HG02623 (cell line): ENCODE measurements at regions not wholly inside any gene's neighbourhood (a gene's known extent, or its start where the extent isn't known, plus 50 kb on each side); places are given as distances from the start of the nearest gene placed in this dataset.
"Not testable (repeated sequence)": the region's sequence is repeated elsewhere in the genome, so short reads cannot be mapped to it uniquely, and the experiment has no call there.

ENCODE experiments used
- ATAC-seq: cut with Tn5 transposase; IDR thresholded peaks from one replicate; pipeline ENCODE4 v1.9.1; 2021; ENCODE audit warnings: moderate library complexity; ENCODE audit not compliant: unreplicated experiment

DNA sequence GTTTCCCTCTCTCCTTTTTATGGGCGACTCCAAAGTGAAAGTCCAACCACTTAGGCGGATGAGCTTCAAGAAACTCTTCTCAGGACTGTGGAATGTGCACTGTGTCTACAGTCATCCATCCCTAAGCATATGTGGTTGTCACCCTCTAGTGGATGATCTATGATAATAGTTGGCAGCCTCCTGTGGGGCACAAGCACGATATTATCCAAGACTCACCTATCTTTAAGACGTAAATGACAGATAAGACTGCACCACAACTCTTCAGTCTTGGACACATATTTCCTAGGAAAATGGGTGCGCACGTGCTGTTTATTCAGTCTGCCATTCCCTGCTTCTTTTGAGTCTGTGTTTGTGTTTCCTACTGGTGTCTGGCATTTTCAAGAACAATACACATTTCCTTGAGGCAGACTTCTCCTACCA lies 145.5 kb upstream of the CTAGE1 start:
- ATAC-seq: no peak

DNA sequence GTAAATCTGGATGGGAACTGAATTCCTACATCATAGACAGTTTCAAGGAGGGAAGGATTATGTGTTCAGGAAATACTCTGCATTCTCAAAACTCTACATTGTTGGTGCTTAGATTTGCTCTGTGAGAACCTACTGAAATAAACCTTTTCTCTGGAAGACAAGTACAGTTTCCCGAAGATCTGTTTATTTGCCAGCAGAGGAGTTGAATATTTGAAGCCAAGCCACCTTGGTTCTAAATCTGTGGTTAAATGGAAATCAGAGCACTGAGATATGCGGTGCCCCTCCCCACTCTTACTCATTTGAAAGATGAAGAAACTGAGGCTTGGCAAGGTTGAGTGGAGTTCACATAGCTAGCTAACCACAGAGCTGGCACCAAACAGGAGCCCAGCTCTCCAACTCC lies 146.3 kb upstream of the CTAGE1 start:
- ATAC-seq: no peak

DNA sequence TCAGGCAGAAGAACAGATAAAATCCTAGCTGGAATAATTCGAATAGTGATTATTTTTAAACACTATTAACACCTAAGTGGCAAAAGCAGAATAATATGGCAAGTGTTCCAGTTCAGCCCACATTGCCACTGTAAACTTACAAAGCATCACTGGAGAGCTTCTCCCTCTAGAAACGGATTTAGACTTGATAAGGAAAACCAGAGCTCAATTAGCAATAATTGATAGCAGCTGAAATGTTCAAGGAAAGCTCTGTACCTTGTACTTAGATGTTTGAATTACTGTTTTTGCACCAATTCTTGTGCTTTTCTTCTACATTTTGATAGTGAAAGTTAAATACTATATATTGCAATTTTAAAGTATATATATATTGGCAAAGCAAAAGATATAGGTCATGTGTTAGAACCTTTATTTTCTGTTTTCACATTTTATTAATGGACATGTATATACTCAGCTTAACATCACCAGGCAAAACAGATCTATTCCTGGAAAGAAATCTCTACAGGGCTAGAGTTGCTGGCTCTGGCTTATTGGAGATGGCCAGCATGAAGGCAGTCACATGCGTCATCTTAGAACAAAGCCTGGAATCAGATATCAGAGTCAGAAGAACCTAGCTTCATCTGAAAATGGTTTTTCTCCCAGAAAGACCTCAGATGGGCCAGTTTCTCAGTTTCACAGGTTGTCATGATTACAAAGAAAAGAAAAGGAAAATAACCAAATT lies 149.1 kb upstream of the CTAGE1 start:
- no peak for ATAC-seq

DNA sequence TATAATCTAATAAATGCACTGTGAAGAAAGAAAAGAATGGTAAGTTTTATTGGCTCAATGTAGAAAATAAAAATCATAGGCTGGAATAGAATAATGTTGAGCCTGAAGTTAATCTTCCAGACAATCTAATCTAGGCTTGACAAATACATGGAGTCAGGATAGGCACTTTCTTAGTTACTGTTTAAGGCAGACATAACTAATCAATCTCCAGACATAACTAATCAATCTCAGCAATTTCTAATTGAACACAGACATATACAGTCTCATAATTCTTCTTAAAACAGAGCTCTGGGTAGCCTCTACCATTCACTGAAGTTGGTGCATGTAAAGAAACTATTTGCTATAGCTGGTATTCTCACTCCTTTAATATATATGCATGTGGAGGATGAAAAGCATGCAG lies 150.1 kb upstream of the CTAGE1 start:
- no peak for ATAC-seq

DNA sequence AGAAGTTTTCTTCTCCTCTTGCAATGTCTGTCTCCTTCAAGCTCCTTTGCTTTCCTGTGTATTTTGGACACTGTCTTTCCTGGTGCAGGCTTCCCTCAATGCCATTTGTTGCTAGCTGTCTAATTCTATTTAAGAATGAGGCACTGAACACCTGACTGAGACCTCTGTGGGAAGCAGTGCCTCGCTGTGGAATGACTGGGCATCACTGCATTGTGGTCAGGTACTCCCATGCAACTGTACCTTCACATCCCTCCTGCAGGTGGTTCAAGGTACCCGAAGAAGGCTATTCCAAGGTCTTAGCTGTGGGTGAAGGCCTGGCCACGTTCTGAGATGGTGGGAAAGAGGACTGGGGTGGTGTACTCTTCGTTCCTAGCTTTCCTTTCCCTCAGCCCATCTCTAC lies 152.8 kb upstream of the CTAGE1 start:
- ATAC-seq: no peak

DNA sequence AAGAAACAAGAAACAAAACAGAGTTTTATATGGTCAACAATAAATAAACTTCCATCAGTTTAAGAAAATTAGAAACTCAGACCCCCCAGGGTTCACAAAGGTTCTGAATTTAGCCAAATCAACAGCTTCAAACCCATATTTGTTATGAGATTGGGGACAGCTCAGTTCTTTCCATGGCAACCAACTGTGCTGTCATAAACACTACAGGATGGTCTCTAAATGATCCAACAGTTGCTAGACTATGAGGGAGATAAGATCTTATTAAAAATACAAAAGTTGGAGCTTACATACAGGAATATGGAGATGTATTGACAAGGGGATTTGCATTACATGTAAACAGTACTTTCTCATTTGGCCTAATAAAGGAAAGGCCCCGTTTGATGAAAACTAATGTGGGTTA lies 154.6 kb upstream of the CTAGE1 start:
- ATAC-seq: no peak

DNA sequence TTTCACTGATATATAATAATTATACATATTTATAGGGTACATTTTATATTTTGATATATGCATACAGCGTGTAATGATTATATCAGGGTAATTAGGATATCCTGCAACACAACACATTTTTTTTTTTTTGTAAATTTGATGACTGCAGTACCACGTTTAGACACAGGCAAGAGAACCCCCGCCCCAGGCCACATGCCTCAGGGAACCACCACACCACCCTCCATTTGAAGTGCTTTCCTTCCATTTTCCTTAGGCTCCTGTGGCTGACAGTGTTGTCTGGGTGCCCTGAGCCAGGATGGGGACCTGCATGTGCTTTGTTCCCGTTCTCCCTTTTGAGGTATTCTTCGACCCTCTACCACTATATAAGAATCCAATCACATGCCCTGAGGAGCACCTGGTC lies 161.6 kb upstream of the CTAGE1 start:
- ATAC-seq: no peak

DNA sequence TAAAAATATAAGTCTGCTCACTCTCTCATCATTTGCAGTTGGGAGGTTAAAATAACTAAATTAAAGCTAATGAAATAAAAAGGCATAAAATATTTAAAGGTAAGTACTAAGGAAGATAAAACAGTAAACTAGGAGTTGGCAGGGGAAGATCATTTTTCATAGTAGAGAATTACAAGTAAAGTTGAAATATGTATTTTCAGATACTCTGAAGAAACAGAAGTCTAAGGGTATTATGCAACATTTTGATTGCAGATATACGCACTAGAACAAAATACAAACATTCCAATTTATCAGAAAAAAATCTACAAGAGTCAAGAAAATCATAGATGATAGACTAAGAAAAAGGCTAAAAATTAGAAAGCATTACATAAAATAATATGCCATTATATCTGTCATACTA lies 167.6 kb upstream of the CTAGE1 start:
- ATAC-seq: no peak

DNA sequence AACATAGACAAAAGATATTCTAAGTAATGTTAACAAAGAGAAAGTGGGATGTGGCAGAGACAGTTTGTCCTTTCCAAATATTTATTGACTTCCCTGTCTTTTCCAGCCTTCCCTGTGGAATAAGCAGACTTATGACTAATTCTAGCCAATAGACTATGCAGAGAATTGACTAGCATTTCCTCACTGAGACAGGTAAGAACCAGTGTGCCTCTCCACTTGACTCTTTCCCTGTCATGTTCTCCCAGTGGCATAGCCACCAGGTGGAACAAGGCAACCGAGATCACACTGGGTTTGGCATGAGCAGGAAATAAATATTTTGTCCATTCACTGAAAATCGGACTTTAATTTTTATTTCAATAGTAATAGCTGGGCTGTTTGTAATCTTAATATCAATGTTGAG lies 168.1 kb upstream of the CTAGE1 start:
- ATAC-seq: no peak

DNA sequence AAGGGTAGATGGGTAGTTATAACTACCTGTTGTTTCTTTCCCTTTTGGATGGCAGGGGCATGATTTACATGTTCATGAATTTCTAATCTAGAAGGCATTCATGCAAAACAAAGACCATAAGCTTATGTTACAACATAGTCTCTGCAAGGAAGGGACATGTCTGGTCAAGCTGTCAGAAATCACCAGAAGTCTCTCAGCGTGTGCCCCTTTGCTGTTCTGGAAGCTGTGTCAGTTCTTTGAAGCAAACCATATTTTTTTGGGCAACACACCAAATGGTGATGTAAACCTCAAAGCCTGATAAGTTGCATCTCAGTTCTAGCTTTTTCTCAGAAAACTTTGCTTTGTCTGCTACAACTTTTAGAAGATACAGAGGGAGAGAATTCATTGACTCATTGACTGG lies 173.5 kb upstream of the CTAGE1 start:
- no peak for ATAC-seq

DNA sequence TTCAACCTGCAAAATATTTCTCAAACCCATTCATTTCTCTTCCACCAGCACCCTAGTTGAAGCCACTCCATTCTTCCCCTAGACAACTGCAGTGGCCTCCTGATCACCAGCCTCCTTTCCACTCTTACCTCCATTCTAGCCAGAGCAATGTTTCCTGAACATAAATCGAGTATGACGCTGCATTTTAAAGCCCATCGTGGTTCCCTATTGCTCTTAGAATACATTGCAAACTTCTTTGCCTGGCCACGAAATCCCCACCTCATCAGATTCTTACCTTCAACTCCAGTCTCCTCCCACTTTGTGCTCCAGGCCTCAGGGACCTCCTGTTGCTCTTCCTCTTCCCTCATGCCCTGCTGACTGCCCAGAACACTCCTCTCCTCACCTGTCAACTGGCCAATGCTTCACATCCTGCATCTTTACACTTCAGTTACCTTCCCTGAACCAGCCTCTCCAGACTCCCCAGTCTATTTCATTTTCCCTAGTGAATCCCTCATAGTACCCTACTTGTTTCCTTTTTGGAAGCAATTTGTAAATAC lies 176.5 kb upstream of the CTAGE1 start:
- no peak for ATAC-seq

DNA sequence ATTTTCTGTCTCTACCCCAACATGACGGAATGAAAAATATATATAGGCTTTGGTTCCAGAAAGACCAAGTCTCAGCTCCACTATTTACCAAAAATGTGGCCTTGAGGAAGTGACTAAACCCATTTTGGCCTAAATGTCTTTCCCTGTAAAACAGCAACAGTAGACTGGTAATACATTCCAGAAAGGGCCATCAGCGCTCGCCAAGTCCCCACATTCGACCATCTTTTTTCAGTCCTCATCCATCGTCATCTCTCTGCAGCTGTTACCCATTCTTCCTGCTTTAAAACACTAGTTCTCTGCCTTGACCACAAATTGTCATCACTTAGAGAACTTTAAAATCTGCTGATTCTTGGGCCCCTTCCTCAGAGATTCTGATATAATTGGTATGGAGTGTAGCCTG lies 183.8 kb upstream of the CTAGE1 start:
- no peak for ATAC-seq

DNA sequence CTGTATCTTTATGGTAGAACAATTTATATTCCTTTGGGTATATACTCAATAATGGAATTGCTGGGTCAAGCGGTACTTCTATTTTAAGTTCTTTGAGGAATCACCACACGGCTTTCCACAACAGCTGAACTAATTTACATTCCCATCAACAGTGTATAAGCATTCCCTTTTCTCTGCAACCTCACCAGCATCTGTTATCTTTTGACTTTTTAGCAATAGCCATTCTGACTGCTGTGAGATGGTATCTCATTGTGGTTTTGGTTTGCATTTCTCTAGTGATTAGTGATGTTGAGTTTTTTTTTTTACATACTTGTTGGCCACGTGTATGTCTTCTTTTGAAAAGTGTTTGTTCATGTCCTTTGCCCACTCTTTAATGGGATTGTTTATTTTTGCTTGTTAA lies 184.7 kb upstream of the CTAGE1 start:
- not testable (repeated sequence) for ATAC-seq

DNA sequence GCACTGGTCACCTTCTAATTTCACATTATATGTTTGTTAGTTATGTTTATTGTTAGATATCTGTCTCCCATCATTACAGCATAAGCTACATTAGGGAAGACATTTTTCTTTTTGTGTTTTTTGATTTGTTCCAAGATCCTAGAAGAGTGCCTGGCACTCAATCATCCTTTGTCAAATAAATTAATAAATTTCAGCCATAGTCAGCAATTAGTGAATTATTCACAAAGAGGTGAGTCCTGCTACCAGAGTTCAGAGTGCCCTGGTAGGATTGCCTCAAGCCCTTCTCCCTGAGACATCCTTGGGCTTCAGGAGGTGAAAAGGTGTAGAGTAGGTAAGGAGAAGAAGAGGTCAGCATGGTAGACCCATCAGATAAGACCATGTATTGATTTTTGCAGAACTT lies 186.2 kb upstream of the CTAGE1 start:
- ATAC-seq: no peak

DNA sequence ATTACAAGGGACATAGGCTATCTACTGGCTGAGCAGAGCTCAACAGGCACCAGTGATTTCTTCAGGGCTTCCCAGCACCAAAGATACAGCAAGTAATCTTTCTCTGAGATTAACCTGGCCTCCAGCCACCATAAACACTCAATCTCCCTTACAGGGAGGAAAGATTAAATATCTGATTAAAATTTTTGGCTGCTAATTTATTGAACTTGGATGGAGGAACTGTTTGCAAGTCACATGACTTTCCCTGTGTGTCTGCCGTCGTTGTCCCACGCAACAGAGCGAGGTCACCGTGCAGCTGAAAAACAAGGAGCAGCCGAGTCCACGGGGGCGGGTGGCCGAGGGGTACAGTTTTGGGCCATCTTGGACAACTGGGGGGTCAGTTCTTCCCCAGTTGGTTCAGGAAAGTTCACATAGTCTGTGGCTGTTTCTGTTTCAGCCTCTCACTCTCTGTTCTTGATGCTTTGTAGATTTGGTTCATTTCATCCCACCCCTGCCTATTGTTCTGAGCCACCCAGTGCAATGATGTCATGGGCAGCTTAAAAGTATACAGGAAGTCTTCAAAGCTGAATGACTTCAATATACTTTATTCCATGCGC lies 186.8 kb upstream of the CTAGE1 start:
- ATAC-seq: no peak

DNA sequence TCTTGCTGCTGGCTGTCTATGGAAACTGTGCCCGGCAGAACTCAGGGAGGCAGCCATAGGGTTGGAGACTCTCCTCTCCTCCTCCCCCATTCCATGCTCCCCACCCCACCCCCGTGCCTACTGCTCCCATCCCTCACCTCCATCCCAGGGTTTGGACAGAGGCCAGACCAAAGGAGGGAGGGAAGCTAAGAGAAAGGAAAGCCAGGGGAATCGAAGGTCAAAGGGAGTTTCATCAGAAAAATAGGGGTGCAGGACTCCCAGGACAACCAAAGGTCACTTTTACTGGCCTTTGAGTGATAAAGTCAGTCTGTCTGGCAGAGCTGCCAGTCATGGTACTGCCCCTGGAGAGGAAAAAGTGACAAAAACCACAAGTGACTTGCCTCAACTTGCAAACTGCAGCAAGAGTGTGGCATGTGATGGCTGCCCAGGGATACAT lies 187.3 kb upstream of the CTAGE1 start:
- no peak for ATAC-seq

DNA sequence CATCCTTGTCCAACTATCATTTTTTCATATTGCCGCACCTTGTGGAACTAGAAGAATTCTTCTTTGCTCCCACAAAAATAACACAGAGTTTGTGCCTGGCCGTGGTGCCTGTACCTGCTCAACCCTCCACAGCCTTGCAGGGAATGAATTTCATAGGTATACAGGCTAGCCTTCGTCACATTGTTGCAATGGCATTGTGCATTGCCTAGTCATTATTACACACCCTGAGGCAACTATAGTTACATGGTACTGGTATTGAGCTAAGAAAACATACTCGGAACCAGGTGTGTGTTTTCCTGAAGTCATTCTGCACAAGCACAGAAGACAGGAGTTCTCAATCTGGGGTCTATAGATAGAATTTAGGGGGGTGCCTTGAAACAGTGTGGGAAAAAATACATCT lies 188.0 kb upstream of the CTAGE1 start:
- no peak for ATAC-seq

DNA sequence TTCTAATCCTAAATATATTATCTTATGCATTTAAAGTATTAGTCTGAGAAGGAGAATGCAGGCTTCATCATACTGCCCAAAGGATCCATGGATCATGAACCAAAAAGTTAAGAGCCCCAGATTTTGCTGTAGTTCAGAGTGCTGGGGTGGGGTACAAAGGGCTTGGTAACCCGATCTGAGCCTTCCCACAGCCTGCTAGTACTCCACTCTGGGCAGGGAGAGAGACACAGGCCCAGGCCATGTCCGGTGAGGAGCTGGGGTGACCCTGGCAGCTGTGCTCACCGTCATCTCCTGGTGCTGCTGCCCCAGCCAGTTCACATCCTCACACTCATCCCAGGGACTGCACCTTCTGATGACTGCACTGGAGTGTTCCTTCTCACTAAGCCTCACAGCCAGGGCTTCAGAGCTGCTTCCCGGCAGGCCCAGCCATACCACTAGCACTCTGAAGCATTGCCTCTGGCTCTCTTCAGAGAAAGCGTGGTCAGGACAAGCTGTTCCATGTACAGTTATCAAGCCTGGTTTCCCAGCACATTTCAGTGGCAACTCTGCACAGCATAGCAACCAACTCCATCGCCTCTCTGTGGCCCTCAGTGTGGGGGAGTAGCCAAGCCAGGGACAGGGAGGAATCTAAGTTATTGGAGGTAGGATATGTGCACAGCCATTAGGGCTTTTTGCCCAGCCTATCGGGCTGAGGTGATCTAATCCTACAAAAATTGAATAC lies 189.0 kb upstream of the CTAGE1 start:
- no peak for ATAC-seq

DNA sequence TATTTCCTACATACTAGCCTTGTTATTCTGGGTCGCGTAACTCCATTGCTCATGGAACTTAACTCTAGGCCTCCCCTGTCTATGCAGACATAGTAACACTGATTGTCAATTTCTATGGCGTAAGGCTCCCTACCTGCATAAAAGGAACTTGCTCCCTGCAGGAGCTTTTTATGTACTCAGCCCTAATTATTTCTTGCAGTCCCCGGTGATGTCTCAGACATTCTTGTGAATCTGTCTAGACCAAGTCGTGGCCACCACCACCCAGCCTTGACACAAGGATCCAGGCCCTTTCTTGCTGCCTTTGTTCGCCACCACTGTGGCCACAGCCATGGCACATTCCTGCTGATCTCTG lies 189.5 kb upstream of the CTAGE1 start:
- no peak for ATAC-seq

DNA sequence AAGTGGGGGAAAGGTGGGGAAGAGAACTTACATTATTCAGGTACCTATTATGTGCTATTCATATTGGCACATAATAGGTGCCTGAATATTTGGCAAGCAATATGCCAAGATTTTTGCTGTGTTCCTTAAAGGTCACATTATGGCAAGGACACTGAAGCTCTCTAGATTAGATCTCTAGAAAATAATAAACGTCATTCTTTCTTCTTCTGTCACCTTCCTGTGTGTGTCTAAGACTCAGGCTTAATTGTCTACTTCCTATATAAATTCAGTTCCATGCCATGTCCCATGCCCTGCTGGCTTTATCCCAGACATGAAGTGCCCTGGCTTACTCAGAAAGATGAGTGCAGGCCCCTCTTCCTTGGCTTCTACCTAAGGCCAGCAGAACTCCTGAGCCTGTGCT lies 191.1 kb upstream of the CTAGE1 start:
- ATAC-seq: no peak

DNA sequence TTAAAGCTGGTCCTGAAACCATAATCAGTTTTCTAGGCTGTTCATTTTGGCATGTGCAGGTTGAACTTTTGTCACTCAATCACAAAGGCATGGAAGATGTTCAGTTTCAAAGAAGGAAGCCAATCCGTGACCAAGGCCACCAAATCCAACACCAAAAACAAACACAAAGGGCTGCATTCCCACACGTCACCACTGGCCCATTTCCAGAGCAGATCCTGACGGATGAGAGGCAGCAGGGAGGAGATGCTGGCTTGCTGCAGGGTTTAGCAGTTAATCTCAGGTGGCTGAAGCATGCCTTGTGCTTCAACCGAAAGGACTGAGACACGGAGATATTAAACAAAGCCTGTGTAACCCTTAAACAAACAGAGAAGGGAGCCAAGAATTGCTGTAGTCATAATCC lies 191.9 kb upstream of the CTAGE1 start:
- no peak for ATAC-seq

DNA sequence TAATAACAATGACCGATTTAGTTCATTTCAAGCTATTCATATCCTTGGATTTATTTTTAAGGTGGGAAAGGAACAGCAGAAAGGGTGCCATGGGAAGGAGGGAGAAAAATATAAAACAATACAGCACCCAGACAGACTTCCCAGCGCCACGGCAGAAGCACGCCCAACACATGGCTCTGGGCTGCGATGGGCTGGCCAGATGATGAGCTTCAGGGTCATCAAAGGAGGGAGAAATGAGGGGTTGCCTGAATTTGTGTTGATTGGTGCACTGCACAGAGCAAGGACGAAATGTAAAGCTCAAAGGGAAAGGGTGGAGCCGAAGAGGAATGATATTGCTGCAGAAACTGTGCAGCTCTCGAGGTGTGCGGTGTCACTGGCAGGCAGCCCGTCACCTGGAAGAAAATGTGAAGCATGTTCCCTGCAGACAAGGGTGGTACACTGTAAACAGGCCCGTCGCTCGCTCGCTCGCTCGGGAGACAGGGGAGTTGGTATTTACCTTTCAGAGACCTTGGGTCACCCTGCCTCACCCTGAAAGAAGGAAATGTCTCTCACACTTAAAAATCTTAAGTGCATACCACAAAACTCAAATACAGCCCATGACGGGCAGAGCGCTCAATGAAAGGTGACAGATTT lies 195.5 kb upstream of the CTAGE1 start:
- ATAC-seq: no peak
